NOMO-1 treated with DMSO at 0.1 percent for 48 hours (cell line): ENCODE measurements at regions not wholly inside any gene's neighbourhood (a gene's known extent, or its start where the extent isn't known, plus 50 kb on each side); places are given as distances from the start of the nearest gene placed in this dataset.

Experiments
- DNase-seq: peaks from one replicate; lab custom pipeline; 2025; ENCODE audit not compliant: unreplicated experiment; lab: John Stamatoyannopoulos, UW

DNA sequence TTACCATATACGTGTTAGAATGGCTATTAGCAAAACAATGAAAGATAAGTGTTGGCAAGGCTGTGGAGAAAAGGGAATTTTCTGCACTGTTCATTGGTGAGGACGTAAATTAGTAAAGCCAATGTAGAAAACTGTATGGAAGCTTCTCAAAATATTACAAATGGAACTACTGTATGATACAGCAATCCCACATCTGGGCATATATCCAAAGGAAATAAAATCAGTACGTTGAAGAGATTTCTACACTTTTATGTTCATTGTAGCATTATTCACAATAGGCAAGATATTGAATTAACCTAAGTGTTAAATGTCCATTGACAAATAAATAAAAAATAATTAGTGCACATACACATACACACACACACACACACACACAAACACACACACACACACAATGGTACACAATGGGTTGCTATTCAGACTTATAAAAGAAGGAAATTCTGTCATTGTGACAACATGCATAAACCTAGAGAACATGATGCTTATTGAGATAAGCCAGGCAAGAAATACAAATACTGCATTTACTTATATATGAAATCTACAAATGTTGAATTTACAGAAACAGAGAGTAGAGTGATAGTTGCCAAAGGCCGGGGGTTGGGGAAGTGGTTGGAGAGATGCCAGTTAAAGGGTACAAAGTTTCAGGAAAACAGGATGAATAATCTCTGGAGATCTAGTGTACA lies 565.8 kb upstream of the LRRC4C start:
- no peak for DNase-seq

DNA sequence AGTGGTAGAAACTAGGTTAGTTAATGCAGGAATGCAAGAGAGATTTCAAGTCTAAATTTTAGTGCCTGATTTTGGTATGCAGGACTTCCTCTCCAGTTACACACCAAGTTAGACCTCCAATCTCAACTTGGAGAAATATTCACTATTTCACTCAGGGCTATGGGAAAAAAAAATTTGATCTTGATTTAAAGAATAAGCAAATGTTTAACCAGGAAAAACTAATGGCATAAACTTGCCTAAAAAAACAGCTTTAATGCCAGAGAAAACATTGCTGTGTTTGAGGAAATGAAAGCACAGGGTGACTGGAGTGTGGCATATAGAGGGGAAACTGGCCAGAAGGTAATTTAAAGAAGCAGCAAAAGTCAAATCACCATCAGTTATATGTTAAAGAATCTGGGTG lies 575.4 kb upstream of the LRRC4C start:
- peak; percentile 13 for DNase-seq

DNA sequence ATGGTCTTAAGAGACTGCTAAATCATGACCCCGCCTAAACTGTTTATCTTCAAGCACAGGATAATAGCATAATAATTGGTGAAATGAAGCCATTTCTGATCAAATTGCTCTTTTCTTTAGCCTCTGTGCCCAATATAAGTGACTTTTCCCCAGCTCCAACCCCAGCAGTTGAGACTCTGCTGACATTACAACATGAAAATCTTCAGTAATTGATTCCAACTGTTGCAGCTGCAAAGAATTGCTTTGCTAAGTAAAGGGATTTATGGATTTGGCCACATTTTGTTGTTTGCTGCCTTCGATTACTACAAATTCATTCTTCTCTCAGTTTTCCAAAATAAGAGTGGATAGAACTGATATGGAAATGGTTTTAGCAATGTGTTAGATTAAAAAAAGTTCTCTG lies 576.7 kb upstream of the LRRC4C start:
- DNase-seq: no peak

DNA sequence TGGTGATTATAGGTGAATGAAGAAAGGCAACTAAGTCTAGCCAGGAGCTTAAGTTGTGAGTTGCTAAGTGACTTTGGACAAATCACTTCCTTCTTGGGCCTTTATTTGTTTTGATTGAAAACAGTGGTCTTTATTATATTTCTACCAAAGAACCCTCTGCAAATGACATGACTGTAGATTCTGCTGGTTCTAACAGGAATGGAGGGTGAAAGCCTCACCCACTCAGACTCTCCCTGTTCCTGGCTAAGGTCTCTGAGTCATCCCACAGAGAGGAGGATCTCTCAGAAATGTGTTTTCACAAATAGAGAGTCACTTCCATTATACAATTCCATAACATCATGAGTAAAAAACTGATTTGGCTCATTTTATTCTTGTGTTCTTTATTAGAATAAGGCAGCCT lies 583.9 kb upstream of the LRRC4C start:
- DNase-seq: no peak

DNA sequence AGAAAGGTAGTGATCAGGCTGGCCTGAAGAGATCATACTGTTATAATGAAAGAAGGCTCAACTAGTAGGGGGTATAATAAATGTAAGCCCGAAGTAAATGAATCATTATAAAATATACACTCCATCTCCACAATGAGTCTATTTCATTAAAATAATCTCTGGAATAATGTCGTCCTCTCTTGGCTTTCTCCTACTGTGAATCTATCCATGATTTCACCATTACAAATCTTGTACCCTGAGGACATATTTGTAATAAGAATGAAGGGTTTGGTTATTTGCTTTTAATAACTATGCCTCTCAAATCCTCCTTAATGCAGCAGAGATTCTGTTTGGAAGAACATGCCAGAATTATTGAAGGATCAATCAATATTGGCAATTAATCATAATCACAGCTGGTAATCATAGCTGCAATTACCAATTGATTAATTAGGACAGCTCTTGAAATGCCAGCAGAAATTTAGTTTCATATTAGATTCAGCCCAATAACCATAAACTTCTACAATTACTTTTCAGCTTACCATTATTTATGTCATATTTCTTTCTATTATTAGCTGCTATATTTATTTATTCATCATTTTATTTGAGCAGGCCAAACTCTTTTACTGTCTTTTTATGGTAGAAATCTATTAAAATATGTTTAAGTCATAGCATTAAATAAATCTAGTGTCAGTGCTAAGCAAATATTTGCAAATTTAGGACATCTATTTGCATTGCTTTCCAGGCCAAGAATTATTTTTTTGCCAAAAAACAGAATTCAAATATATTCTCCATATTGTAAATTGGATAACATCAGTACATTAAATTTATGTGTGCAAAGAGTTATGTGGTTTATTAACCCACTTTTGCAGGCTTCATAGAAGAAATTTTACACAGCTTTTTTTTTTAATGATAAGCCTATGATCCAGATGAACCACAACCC lies 588.4 kb upstream of the LRRC4C start:
- no peak for DNase-seq

DNA sequence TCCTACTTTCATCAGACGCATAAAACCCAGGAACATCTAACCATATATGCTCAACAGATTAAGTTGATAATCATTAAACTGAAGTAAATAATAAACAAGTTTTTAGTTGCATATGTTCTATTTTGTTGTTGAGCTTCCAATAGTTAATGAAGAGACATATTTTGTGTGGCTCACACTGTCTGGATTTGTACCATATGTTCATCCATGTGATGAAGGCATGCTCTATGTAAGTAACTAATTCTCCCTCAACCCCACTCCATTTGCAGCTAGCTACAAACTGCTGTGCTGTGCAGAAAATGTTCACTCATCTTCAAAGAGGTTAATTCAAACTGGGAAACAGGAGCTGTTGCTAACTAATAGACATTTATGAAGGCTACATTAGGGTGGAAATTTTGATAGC lies 589.7 kb upstream of the LRRC4C start:
- DNase-seq: no peak

DNA sequence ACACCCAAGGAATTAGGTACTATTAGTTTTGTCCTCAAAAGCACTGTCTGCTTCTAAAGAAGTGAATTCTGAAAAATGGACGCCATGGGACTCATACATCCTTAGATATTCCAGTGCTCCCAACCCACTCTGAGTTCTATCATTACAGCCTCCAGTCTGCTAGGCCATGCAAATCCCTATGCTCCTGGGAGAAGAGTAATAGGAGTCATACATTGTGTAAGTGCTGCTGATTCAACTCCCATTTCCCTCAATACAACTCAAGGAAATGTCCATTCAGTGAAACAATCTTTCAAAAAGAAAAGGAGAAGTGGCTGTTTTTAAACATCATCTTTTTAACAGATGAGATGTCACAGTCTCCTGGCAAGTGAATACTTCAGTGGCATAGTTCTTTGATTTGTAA lies 590.2 kb upstream of the LRRC4C start:
- DNase-seq: no peak

GRCh38 chr11:42054351-42054900 lies 595.0 kb upstream of the LRRC4C start:
- no peak for DNase-seq

DNA sequence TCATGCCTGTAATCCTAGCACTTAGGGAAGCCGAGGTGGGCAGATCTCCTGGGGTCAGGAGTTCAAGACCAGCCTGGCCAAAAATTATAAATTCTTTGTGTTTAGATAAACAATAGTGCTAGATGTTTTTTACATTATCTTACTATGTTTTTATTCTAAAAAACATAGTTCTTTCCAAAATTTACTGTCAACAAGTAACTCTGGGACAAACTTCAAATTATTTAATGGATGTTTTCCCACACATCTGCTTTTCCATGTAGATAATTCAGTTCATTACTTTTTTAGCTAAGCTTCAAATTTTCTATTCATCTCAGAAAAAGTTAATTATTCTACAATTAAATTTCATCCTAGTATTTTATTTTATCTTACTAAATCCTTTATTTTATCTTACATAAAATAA lies 596.2 kb upstream of the LRRC4C start:
- DNase-seq: no peak

DNA sequence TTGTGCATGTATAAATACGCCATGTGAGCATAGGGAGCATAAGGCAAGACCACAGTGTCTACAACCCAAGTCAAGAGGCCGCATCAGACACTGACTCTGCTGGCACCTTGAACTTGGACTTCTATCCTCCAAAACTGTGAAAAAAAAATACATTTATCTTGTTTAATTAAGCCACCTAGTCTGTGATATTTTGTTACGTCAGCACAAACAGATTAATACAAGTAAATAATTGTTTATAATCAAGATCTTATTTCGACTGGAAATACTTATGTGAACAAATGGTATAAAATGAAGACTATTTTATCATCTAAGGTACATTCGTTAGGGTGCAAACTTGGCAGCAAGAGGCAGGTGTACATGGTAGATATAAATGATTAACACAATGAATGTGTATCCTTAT lies 599.3 kb upstream of the LRRC4C start:
- DNase-seq: no peak

DNA sequence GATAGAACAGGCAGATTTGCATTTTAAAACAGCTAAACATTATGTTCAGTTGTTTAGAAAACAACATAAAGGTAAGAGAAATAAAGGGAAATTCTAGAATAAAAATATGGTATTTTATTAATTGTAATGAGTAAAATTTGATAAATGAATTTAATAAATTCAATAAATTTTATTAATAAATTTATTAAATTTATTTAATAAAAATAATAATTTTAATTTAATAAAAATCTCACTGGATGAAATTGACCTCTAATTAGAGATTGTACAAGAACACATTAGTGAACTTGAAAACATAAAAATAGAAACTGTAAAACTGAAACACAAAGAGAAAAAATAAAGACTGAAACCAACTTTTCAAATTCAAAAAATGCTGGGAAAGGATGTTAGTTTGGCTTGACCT lies 605.7 kb upstream of the LRRC4C start:
- no peak for DNase-seq

- no peak for DNase-seq
These were observed 606.7 kb upstream of the LRRC4C start for GRCh38 chr11:42066113-42066512.

DNA sequence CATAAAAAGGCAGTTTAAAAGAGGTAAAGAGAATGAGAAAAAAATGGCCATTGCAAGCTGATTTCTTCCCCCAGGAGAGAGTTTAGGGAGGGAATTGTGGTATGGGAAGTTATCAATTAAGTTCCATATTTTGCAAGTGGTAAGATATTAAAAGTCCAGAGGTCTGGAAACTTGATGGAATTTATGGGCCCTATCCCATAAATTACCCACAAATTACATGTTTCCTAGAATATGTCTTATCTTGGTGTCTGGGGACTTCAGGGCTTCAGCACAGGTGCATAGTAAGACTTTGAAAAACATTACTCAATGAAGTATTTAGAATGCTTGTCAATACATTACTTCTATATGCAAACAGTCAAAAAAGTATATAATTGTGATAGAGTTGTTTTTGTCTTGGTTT lies 614.9 kb upstream of the LRRC4C start:
- DNase-seq: no peak

GRCh38 chr11:42075180-42075579 lies 615.7 kb upstream of the LRRC4C start:
- no peak for DNase-seq

DNA sequence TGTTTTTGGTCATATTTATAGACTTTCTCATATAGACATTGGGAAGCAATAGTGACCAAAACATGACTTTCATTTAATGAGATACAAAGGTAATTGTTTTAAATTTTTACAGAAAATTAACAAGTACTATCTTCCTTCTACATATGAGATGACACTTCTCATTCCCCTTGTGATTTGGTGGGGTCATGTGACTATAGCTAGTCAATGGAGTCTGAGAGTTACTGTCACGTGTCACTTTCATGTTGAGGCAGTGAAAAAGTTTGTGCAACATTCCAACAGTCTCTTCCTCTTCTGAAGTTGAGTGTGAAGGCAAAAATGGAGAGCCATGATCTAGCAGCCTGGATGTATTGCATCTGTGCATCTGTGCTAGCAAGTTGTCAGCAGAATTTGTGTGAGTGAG lies 618.3 kb upstream of the LRRC4C start:
- no peak for DNase-seq

GRCh38 chr11:42085736-42086135 lies 626.3 kb upstream of the LRRC4C start:
- DNase-seq: peak; percentile 90

- no peak for DNase-seq
These were observed 634.1 kb upstream of the LRRC4C start for GRCh38 chr11:42093541-42093940.

GRCh38 chr11:42098075-42098474 lies 638.6 kb upstream of the LRRC4C start:
- DNase-seq: no peak

DNA sequence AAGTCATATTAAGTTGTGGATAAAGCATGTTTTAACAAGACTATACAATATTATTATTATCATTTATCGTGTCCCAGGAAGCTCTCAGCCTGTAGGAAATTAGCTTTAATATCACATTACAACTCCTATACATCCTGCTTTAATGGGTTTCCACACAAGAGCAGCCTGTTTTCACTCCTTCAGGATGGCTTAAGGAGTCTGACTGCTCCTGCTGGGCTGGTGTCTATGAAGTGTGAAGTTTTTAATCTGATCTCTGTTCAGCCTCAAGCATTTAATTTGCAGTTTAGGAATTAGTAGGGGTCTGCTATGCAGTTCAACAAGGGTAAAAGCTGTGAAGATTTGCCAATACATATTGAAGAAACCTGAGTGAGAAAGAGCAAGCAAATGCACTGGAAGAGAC lies 653.4 kb upstream of the LRRC4C start:
- no peak for DNase-seq

- DNase-seq: no peak
These were observed 655.5 kb upstream of the LRRC4C start for GRCh38 chr11:42114927-42115326.

GRCh38 chr11:42138454-42138853 lies 679.0 kb upstream of the LRRC4C start:
- DNase-seq: no peak

GRCh38 chr11:42145311-42145710 lies 685.9 kb upstream of the LRRC4C start:
- no peak for DNase-seq
